HL-60 (cell line): ENCODE measurements at regions not wholly inside any gene's neighbourhood (a gene's known extent, or its start where the extent isn't known, plus 50 kb on each side); places are given as distances from the start of the nearest gene placed in this dataset.

Experiments
- DNase-seq, 2 experiments: peaks; one replicate each; pipeline ENCODE4 v3.0.0-alpha.2; 2010 to 2020; ENCODE audit warnings: low read depth in 1 of 2, low spot score in 1 of 2
- H3K27ac ChIP-seq: fragments of 250-450 bp; sonication (Bioruptor Pico); replicated peaks from 2 replicates; pipeline ENCODE4 v1.5.1; 2020; ENCODE audit warnings: mild to moderate bottlenecking, moderate library complexity
- H3K27me3 ChIP-seq: fragments of 250-450 bp; sonication (Bioruptor Pico); 2 replicates; pipeline ENCODE4 v1.5.1; 2021; ENCODE audit warnings: mild to moderate bottlenecking, moderate library complexity; ENCODE audit not compliant: insufficient read depth, poor library complexity, severe bottlenecking
- H3K4me3 ChIP-seq: replicated peaks from 2 replicates; pipeline ENCODE4 v1.5.1; 2011; ENCODE audit warnings: mild to moderate bottlenecking, control low read depth, low read length; ENCODE audit not compliant: insufficient read depth
- CTCF ChIP-seq: IDR thresholded peaks from one replicate; pipeline ENCODE4 v1.5.1; 2011; ENCODE audit warnings: low read length, control low read depth, inconsistent platforms; ENCODE audit not compliant: insufficient read depth
- GABPA ChIP-seq: IDR thresholded peaks from 2 replicates; pipeline ENCODE4 v1.6.1; 2012; ENCODE audit warnings: low read depth
- POLR2AphosphoS5 ChIP-seq: IDR thresholded peaks from 2 replicates; pipeline ENCODE4 v1.6.1; 2012; ENCODE audit warnings: low read depth
- REST ChIP-seq: IDR thresholded peaks from 2 replicates; pipeline ENCODE4 v1.6.1; 2012; ENCODE audit warnings: low read depth; ENCODE audit not compliant: insufficient replicate concordance
- SPI1 ChIP-seq: IDR thresholded peaks from 2 replicates; pipeline ENCODE4 v1.6.1; 2012; ENCODE audit warnings: low read depth, mild to moderate bottlenecking, borderline replicate concordance

- no peak for DNase-seq
- Histone ChIP-seq H3K27ac (no peak overlapping the region), H3K4me3 (no peak overlapping the region), H3K27me3 (no peaks in the 10 kb centered on the region)
- no peak for TF ChIP-seq POLR2AphosphoS5
- no peak for TF ChIP-seq CTCF
- TF ChIP-seq SPI1 = no peak
- no peak for TF ChIP-seq REST
Measured at GRCh38 chr16:55146966-55147365, 177.0 kb upstream of the IRX6 start.

- H3K4me3 ChIP-seq = no peak overlapping the region
- no peak overlapping the region for H3K27ac ChIP-seq
- DNase-seq = no peak
- no peaks in the 10 kb centered on the region for H3K27me3 ChIP-seq
- no peak for TF ChIP-seq CTCF
- TF ChIP-seq REST = no peak
- no peak for TF ChIP-seq SPI1
- TF ChIP-seq POLR2AphosphoS5 = no peak
- no peak for TF ChIP-seq GABPA
Measured at GRCh38 chr16:55147396-55147795, 176.6 kb upstream of the IRX6 start.

GRCh38 chr16:55149622-55150021, 174.4 kb upstream of the IRX6 start:
- TF ChIP-seq REST (no peak), GABPA (no peak), SPI1 (no peak), CTCF (no peak), POLR2AphosphoS5 (no peak)
- H3K27ac ChIP-seq = no peak overlapping the region
- DNase-seq = no peak
- no peak overlapping the region for H3K4me3 ChIP-seq
- H3K27me3 ChIP-seq = no peaks in the 10 kb centered on the region
